T-helper 1 cell treated with Interleukin-12 subunit alpha and Interleukin-12 subunit beta and Interleukin-4 antibody, amounts not matched to agents 30 ng/mL and 1 ng/mL, for 36 hours (primary cell): ENCODE measurements at regions not wholly inside any gene's neighbourhood (a gene's known extent, or its start where the extent isn't known, plus 50 kb on each side); places are given as distances from the start of the nearest gene placed in this dataset.

Source experiments
- intact Hi-C: fragments of 100-400 bp; cut with micrococcal nuclease; formaldehyde crosslinking; loops from one replicate; pipeline ENCODE4 v1.15.1; 2024

GRCh38 chr2:128436479-128437203 is 118.0 kb upstream of the HS6ST1 start:
- intact Hi-C loops, result no loop called here

- intact Hi-C loops, result no loop called here
These were observed 118.5 kb upstream of the HS6ST1 start for GRCh38 chr2:128437204-128437565.

- intact Hi-C loops, result no loop called here
These were observed 119.4 kb upstream of the HS6ST1 start for GRCh38 chr2:128438091-128438490.

- intact Hi-C loops, result no loop called here
These were observed 119.9 kb upstream of the HS6ST1 start for GRCh38 chr2:128438586-128438985.

GRCh38 chr2:128439031-128439790 is 120.5 kb upstream of the HS6ST1 start:
- intact Hi-C loops, result no loop called here

GRCh38 chr2:128439791-128440665 is 121.4 kb upstream of the HS6ST1 start:
- intact Hi-C loops, result no loop called here

- intact Hi-C loops, result no loop called here
These were observed 122.1 kb upstream of the HS6ST1 start for GRCh38 chr2:128440666-128441340.

- intact Hi-C loops, result no loop called here
These were observed 122.8 kb upstream of the HS6ST1 start for GRCh38 chr2:128441341-128442052.

GRCh38 chr2:128442053-128442751 is 123.5 kb upstream of the HS6ST1 start:
- intact Hi-C loops, result no loop called here

- intact Hi-C loops, result no loop called here
These were observed 124.2 kb upstream of the HS6ST1 start for GRCh38 chr2:128442891-128443302.

GRCh38 chr2:128444121-128444771 is 125.6 kb upstream of the HS6ST1 start:
- intact Hi-C loops, result no loop called here

- intact Hi-C loops, result no loop called here
These were observed 126.3 kb upstream of the HS6ST1 start for GRCh38 chr2:128444816-128445522.

GRCh38 chr2:128445523-128445900 is 126.8 kb upstream of the HS6ST1 start:
- intact Hi-C loops, result no loop called here

GRCh38 chr2:128446049-128446873 is 127.6 kb upstream of the HS6ST1 start:
- intact Hi-C loops, result no loop called here

GRCh38 chr2:128446874-128447537 is 128.3 kb upstream of the HS6ST1 start:
- intact Hi-C loops, result no loop called here

- intact Hi-C loops, result no loop called here
These were observed 128.9 kb upstream of the HS6ST1 start for GRCh38 chr2:128447538-128447995.
